A549 (cell line): ENCODE measurements at regions not wholly inside any gene's neighbourhood (a gene's known extent, or its start where the extent isn't known, plus 50 kb on each side); places are given as distances from the start of the nearest gene placed in this dataset.

ENCODE experiments used
- ATAC-seq, 2 experiments: fragments of 200-7000 bp in 1 of 2; fragments of >200 bp in 1 of 2; cut with Nextera tagmentation in 1 of 2; cut with Tn5 transposase in 1 of 2; 3 replicates each; pipeline versions ENCODE4 v1.8.0 to v1.9.1; 2018 to 2020; ENCODE audit warnings: mild to moderate bottlenecking in 1 of 2, moderate library complexity in 1 of 2
- CTCF ChIA-PET: fragments of 300-600 bp; sonication (Branson Sonifier 250); formaldehyde crosslinking; extraction: SDS; loops from one replicate; lab custom pipeline; 2021; ENCODE audit warnings: antibody characterized with exemption, inconsistent platforms; lab: Yijun Ruan, JAX
- POLR2A ChIA-PET: fragments of 350-600 bp; formaldehyde crosslinking; extraction: SDS; loops from one replicate; lab custom pipeline; 2021; ENCODE audit warnings: antibody characterized with exemption, inconsistent platforms; lab: Yijun Ruan, JAX
- DNase-seq, 2 experiments: peaks; one replicate each; pipeline versions ENCODE4 v3.0.0 to v3.0.0-alpha.2; 2011 to 2016; ENCODE audit warnings: low read depth in 1 of 2, low spot score in 1 of 2
- FAIRE-seq: peaks from 2 replicates; lab custom pipeline; 2011; peaks lifted over from hg19 to GRCh38; lab: Jason Lieb, UNC
- H3K27ac ChIP-seq, 2 experiments: fragments of >200 bp; sonication (Bioruptor Twin); formaldehyde crosslinking; 3 replicates each; pipeline ENCODE4 v1.5.1; 2016 to 2017
- H3K4me1 ChIP-seq: fragments of >200 bp; sonication (Bioruptor Twin); formaldehyde crosslinking; 3 replicates; pipeline ENCODE4 v1.6.1; 2016
- H3K4me2 ChIP-seq: fragments of >200 bp; sonication (Bioruptor Twin); formaldehyde crosslinking; 3 replicates; pipeline ENCODE4 v1.6.1; 2016
- H3K4me3 ChIP-seq: fragments of >200 bp; sonication (Bioruptor Twin); formaldehyde crosslinking; 3 replicates; pipeline ENCODE4 v1.5.1; 2016
- H3K9me3 ChIP-seq: fragments of >200 bp; sonication (Bioruptor Twin); formaldehyde crosslinking; 3 replicates; pipeline ENCODE4 v1.6.1; 2016
- BHLHE40 ChIP-seq: IDR thresholded peaks from 2 replicates; pipeline ENCODE4 v1.6.1; 2012; ENCODE audit warnings: low read depth, low read length, inconsistent platforms
- CBX2 ChIP-seq: fragments of 200-600 bp; sonication (generic); IDR thresholded peaks from 2 replicates; pipeline ENCODE4 v1.6.1; 2016; ENCODE audit warnings: low read depth, mild to moderate bottlenecking, borderline replicate concordance
- CEBPB ChIP-seq, 2 experiments: fragments of >200 bp in 1 of 2; sonication (Bioruptor Twin) in 1 of 2; formaldehyde crosslinking in 1 of 2; IDR thresholded peaks; 2 replicates each; pipeline ENCODE4 v1.6.1; 2012 to 2016
- CHD4 ChIP-seq: fragments of 200-600 bp; sonication (generic); IDR thresholded peaks from 2 replicates; pipeline ENCODE4 v1.6.1; 2016; ENCODE audit warnings: antibody characterized with exemption, mild to moderate bottlenecking, borderline replicate concordance
- ESRRA ChIP-seq: fragments of 150-350 bp; IDR thresholded peaks from 2 replicates; pipeline ENCODE4 v1.6.1; 2014; ENCODE audit warnings: mild to moderate bottlenecking, low read length, borderline replicate concordance
- FOSB ChIP-seq: fragments of 250-450 bp; sonication (Bioruptor Pico); IDR thresholded peaks from 2 replicates; pipeline ENCODE4 v1.5.0; 2020; ENCODE audit warnings: mild to moderate bottlenecking, moderate library complexity
- FOSL2 ChIP-seq, 2 experiments: fragments of 450-650 bp in 1 of 2; fragments of >200 bp in 1 of 2; sonication (Bioruptor Twin) in 1 of 2; formaldehyde crosslinking; IDR thresholded peaks; 2 replicates each; pipeline versions ENCODE4 v1.5.0 to v1.6.1; 2016 to 2020; ENCODE audit warnings: mild to moderate bottlenecking in 1 of 2, moderate library complexity in 1 of 2
- FOXS1 ChIP-seq: fragments of 250-450 bp; sonication (Bioruptor Pico); IDR thresholded peaks from 2 replicates; pipeline ENCODE4 v1.5.0; 2020; ENCODE audit warnings: mild to moderate bottlenecking, moderate library complexity
- GATA3 ChIP-seq: IDR thresholded peaks from 2 replicates; pipeline ENCODE4 v1.6.1; 2012; ENCODE audit warnings: borderline replicate concordance
- HOXA7 ChIP-seq: fragments of 250-450 bp; sonication (Bioruptor Pico); IDR thresholded peaks from 2 replicates; pipeline ENCODE4 v1.5.0; 2020; ENCODE audit warnings: mild to moderate bottlenecking, moderate library complexity
- KDM1A ChIP-seq: fragments of 200-600 bp; sonication (generic); IDR thresholded peaks from 2 replicates; pipeline ENCODE4 v1.6.1; 2016; ENCODE audit warnings: low read depth, mild to moderate bottlenecking
- NPAS2 ChIP-seq: fragments of 250-450 bp; sonication (Bioruptor Pico); IDR thresholded peaks from 2 replicates; pipeline ENCODE4 v1.8.0; 2022; ENCODE audit warnings: mild to moderate bottlenecking, moderate library complexity, borderline replicate concordance
- PHF8 ChIP-seq: fragments of 200-600 bp; sonication (generic); IDR thresholded peaks from 2 replicates; pipeline ENCODE4 v1.6.1; 2016; ENCODE audit warnings: low read depth, mild to moderate bottlenecking, antibody characterized with exemption, moderate library complexity, borderline replicate concordance
- POLR2A ChIP-seq: IDR thresholded peaks from 2 replicates; pipeline ENCODE4 v1.6.1; 2012; ENCODE audit warnings: mild to moderate bottlenecking, low read length
- RAD21 ChIP-seq, 2 experiments: fragments of >200 bp in 1 of 2; sonication (Bioruptor Twin) in 1 of 2; formaldehyde crosslinking in 1 of 2; IDR thresholded peaks in 1 of 2; conservative IDR thresholded peaks in 1 of 2; 2 replicates in 1 of 2; 3 replicates in 1 of 2; pipeline ENCODE4 v1.6.1; 2012 to 2018; ENCODE audit warnings: inconsistent platforms in 1 of 2
- RCOR1 ChIP-seq: fragments of 150-350 bp; IDR thresholded peaks from 2 replicates; pipeline ENCODE4 v1.6.1; 2014; ENCODE audit warnings: antibody characterized with exemption, low read length, low read depth
- RFX5 ChIP-seq: fragments of 450-650 bp; IDR thresholded peaks from 2 replicates; pipeline ENCODE4 v1.7.1; 2014; ENCODE audit warnings: antibody characterized with exemption, mild to moderate bottlenecking, moderate library complexity
- SMC3 ChIP-seq: fragments of >200 bp; sonication (Bioruptor Twin); formaldehyde crosslinking; IDR thresholded peaks from 3 replicates; pipeline ENCODE4 v1.6.1; 2018; ENCODE audit warnings: inconsistent platforms
- ZSCAN20 ChIP-seq: fragments of 250-450 bp; sonication (Bioruptor Pico); IDR thresholded peaks from 2 replicates; pipeline ENCODE4 v1.8.0; 2022; ENCODE audit warnings: mild to moderate bottlenecking, moderate library complexity
- WGBS: methylation state at CpG from one replicate; pipeline ENCODE4 v1.1.6; 2017; ENCODE audit errors: missing lambda C conversion rate; 5-methylcytosine and 5-hydroxymethylcytosine counted together
- TF ChIP-seq, protein P1 (sequence below): fragments of 250-450 bp; sonication (Bioruptor Pico); IDR thresholded peaks from 2 replicates; pipeline ENCODE4 v1.5.0; 2021; ENCODE audit warnings: mild to moderate bottlenecking, moderate library complexity, borderline replicate concordance
- TF ChIP-seq, protein P2 (sequence below): fragments of >200 bp; sonication (Bioruptor Twin); formaldehyde crosslinking; IDR thresholded peaks from 3 replicates; pipeline ENCODE4 v1.6.1; 2016
- TF ChIP-seq, protein P3 (sequence below): IDR thresholded peaks from 2 replicates; pipeline ENCODE4 v1.6.1; 2012; ENCODE audit warnings: low read depth, borderline replicate concordance
- TF ChIP-seq, protein P4 (sequence below): IDR thresholded peaks from 2 replicates; pipeline ENCODE4 v1.6.1; 2012

DNA sequence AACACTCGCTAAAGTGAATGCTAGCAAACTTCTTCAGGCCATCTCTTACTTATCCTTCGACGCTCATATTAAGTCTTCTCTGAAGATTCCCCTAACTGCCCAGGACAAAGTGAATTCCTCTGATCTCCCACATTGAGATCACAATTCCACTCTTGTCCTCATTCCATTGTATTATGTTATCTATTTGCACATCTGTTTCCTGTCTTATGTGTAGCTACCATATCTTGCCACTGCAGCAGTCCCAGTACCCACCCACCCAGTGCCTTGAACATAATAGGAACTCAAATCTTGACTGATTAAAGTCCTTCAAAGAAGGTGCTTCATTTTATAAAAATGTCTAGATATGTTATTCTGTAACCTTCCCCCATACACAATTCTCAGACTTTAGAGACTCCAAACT is 702.3 kb downstream of the DIAPH3 start:
- FAIRE-seq (no peak), DNase-seq (no peak), ATAC-seq (no peak)
- no peaks in the 10 kb centered on the region for H3K4me1 ChIP-seq
- TF ChIP-seq, protein P1, sequence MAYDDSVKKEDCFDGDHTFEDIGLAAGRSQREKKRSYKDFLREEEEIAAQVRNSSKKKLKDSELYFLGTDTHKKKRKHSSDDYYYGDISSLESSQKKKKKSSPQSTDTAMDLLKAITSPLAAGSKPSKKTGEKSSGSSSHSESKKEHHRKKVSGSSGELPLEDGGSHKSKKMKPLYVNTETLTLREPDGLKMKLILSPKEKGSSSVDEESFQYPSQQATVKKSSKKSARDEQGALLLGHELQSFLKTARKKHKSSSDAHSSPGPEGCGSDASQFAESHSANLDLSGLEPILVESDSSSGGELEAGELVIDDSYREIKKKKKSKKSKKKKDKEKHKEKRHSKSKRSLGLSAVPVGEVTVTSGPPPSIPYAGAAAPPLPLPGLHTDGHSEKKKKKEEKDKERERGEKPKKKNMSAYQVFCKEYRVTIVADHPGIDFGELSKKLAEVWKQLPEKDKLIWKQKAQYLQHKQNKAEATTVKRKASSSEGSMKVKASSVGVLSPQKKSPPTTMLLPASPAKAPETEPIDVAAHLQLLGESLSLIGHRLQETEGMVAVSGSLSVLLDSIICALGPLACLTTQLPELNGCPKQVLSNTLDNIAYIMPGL (CRISPR knock-in tag), result no peak
- no peak for TF ChIP-seq HOXA7
- no peak for TF ChIP-seq FOSB (CRISPR knock-in tag)
- no peak for TF ChIP-seq POLR2A
- TF ChIP-seq CBX2, result no peak
- no peak for TF ChIP-seq NPAS2 (CRISPR knock-in tag)
- TF ChIP-seq ESRRA, result no peak
- no peak for TF ChIP-seq SMC3
- no peak for TF ChIP-seq FOXS1 (CRISPR knock-in tag)
- TF ChIP-seq CHD4, result no peak
- no peak for TF ChIP-seq ZSCAN20 (CRISPR knock-in tag)
- CTCF ChIA-PET, result no interaction called here
- no peaks in the 10 kb centered on the region for H3K9me3 ChIP-seq
- no peak overlapping the region for H3K4me3 ChIP-seq
- WGBS, result 34% methylated on average over 3 of the region's 3 CpGs
- H3K4me2 ChIP-seq, result no peak overlapping the region
- H3K27ac ChIP-seq, result no peak overlapping the region
- POLR2A ChIA-PET, result no interaction called here

DNA sequence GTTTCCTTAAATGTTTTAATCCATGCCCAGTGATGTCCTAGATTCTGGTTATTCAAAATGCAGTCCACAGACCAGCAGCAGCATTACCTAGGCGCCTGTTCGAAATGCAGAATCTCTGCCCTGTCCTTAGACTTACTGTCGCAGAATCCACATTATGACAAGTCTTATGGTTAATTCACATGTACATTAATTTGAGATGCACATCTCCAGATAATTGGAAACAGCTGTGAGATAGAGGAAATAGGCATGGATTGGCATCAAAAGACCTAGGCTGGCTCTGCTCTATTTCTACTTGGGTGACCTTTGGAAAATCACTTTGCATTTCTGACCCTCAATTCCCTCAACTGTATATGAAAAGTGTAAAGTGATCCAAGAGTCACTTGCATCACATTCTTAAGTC is 700.7 kb downstream of the DIAPH3 start:
- H3K4me2 ChIP-seq, result no peak overlapping the region
- TF ChIP-seq FOXS1 (CRISPR knock-in tag) (no peak), RCOR1 (no peak), CBX2 (no peak), GATA3 (no peak), KDM1A (no peak), BHLHE40 (no peak), RAD21 (conservative IDR thresholded peaks at IDR 0.05 in 1 of 2, IDR thresholded peaks at IDR 0.05 in 1 of 2) (no peak)
- TF ChIP-seq, protein P2, sequence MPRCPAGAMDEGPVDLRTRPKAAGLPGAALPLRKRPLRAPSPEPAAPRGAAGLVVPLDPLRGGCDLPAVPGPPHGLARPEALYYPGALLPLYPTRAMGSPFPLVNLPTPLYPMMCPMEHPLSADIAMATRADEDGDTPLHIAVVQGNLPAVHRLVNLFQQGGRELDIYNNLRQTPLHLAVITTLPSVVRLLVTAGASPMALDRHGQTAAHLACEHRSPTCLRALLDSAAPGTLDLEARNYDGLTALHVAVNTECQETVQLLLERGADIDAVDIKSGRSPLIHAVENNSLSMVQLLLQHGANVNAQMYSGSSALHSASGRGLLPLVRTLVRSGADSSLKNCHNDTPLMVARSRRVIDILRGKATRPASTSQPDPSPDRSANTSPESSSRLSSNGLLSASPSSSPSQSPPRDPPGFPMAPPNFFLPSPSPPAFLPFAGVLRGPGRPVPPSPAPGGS, result no peak
- TF ChIP-seq, protein P3, sequence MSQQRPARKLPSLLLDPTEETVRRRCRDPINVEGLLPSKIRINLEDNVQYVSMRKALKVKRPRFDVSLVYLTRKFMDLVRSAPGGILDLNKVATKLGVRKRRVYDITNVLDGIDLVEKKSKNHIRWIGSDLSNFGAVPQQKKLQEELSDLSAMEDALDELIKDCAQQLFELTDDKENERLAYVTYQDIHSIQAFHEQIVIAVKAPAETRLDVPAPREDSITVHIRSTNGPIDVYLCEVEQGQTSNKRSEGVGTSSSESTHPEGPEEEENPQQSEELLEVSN, result no peak
- H3K9me3 ChIP-seq, result no peaks in the 10 kb centered on the region
- no peak overlapping the region for H3K27ac ChIP-seq
- H3K4me3 ChIP-seq, result no peak overlapping the region
- no peak for ATAC-seq
- ChIA-PET POLR2A (no interaction called here), CTCF (no interaction called here)
- WGBS, result 32% methylated on average over 3 of the region's 3 CpGs
- no peaks in the 10 kb centered on the region for H3K4me1 ChIP-seq
- no peak for DNase-seq
- no peak for FAIRE-seq

DNA sequence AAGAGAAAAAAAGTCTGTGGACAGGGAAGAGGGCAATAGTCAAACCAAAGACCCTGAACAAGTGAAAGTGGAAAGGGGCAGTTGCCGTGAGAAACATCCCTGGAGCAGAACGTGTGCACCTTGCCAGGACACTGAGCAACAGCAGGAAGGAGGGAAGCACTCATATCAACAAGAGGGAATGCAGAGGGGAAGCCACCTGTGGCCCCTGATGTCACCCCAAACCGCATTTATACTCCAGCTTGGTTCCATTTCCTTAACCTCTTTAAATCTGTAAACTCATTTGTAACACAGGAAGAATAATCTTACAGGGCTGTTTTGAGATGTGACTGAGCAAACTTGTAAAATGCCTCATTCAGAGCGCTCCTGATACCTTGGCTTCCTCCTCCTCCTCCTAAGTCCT is 698.8 kb downstream of the DIAPH3 start:
- Histone ChIP-seq H3K4me2 (no peak overlapping the region), H3K27ac (no peak overlapping the region), H3K4me3 (no peak overlapping the region), H3K4me1 (no peaks in the 10 kb centered on the region)
- ATAC-seq (no peak), DNase-seq (no peak), FAIRE-seq (no peak)
- WGBS, result 3% methylated on average over 4 of the region's 4 CpGs
- POLR2A ChIA-PET, result no interaction called here
- TF ChIP-seq NPAS2 (CRISPR knock-in tag) (no peak), CEBPB (IDR thresholded peaks at IDR 0.05) (no peak), FOSL2 (IDR thresholded peaks at IDR 0.05) (no peak), FOSL2 (CRISPR knock-in tag; IDR thresholded peaks at IDR 0.05) (no peak), RFX5 (no peak), PHF8 (no peak), KDM1A (no peak), CBX2 (no peak)
- TF ChIP-seq, protein P4, sequence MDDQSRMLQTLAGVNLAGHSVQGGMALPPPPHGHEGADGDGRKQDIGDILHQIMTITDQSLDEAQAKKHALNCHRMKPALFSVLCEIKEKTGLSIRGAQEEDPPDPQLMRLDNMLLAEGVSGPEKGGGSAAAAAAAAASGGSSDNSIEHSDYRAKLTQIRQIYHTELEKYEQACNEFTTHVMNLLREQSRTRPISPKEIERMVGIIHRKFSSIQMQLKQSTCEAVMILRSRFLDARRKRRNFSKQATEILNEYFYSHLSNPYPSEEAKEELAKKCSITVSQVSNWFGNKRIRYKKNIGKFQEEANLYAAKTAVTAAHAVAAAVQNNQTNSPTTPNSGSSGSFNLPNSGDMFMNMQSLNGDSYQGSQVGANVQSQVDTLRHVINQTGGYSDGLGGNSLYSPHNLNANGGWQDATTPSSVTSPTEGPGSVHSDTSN, result no peak
- TF ChIP-seq, all 56 proteins: peak for 0
- H3K9me3 ChIP-seq, result no peaks in the 10 kb centered on the region
- CTCF ChIA-PET, result no interaction called here
